ENCODE measurements at regions not wholly inside any gene's neighbourhood (a gene's known extent, or its start where the extent isn't known, plus 50 kb on each side); places are given as distances from the start of the nearest gene placed in this dataset.

GRCh38 chr4:149026696-149027095 is 584.5 kb upstream of the NR3C2 start:
- TF ChIP-seq CTCF (optimal IDR thresholded peaks at IDR 0.05 in 1 of 3, IDR thresholded peaks at IDR 0.05 in 1 of 3, conservative IDR thresholded peaks at IDR 0.05 in 1 of 3; ENCODE audit: extremely low read depth in 1 of 3, insufficient read depth in 2 of 3, low read length in 3 of 3) = no peak
- TF ChIP-seq EZH2 (IDR thresholded peaks at IDR 0.05; ENCODE audit: low read length) = no peak
